BJ (cell line): ENCODE measurements at regions not wholly inside any gene's neighbourhood (a gene's known extent, or its start where the extent isn't known, plus 50 kb on each side); places are given as distances from the start of the nearest gene placed in this dataset.
"Not testable (repeated sequence)": the region's sequence is repeated elsewhere in the genome, so short reads cannot be mapped to it uniquely, and the experiment has no call there.

Experiments used
- CTCF ChIA-PET: fragments of 350-600 bp; formaldehyde crosslinking; extraction: SDS; loops from one replicate; lab custom pipeline; 2021; ENCODE audit warnings: antibody characterized with exemption, inconsistent platforms; lab: Yijun Ruan, JAX
- POLR2A ChIA-PET: fragments of 300-600 bp; sonication (Branson Sonifier 250); formaldehyde crosslinking; extraction: SDS; loops from one replicate; lab custom pipeline; 2021; ENCODE audit warnings: antibody characterized with exemption; lab: Charles Lee
- DNase-seq: peaks from one replicate; pipeline ENCODE4 v3.0.0-alpha.2; 2011; ENCODE audit warnings: low read depth
- H3K27me3 ChIP-seq: 2 replicates; pipeline ENCODE4 v1.6.0; 2011; ENCODE audit warnings: low read length; ENCODE audit not compliant: control insufficient read depth, insufficient read depth
- H3K36me3 ChIP-seq: 2 replicates; pipeline ENCODE4 v1.5.1; 2011; ENCODE audit warnings: low read length; ENCODE audit not compliant: control insufficient read depth, insufficient read depth
- H3K4me3 ChIP-seq: 2 replicates; pipeline ENCODE4 v1.5.1; 2011; ENCODE audit warnings: low read depth, mild to moderate bottlenecking, control low read depth, low read length
- TF ChIP-seq, protein P1 (sequence below): IDR thresholded peaks from 2 replicates; pipeline ENCODE4 v1.5.1; 2011; ENCODE audit warnings: low read depth, mild to moderate bottlenecking, control low read depth, inconsistent platforms, low read length, moderate library complexity; ENCODE audit not compliant: insufficient read depth

- no peaks in the 10 kb centered on the region for H3K36me3 ChIP-seq
- H3K4me3 ChIP-seq, result no peak overlapping the region
- no peaks in the 10 kb centered on the region for H3K27me3 ChIP-seq
- no peak for DNase-seq
- CTCF ChIA-PET, result interaction anchor here (0.5 kb wide), 1 partner anchor 18 kb away, joined by 3 read pairs; no protein-coding TSS in a partner anchor
- TF ChIP-seq, protein P1, sequence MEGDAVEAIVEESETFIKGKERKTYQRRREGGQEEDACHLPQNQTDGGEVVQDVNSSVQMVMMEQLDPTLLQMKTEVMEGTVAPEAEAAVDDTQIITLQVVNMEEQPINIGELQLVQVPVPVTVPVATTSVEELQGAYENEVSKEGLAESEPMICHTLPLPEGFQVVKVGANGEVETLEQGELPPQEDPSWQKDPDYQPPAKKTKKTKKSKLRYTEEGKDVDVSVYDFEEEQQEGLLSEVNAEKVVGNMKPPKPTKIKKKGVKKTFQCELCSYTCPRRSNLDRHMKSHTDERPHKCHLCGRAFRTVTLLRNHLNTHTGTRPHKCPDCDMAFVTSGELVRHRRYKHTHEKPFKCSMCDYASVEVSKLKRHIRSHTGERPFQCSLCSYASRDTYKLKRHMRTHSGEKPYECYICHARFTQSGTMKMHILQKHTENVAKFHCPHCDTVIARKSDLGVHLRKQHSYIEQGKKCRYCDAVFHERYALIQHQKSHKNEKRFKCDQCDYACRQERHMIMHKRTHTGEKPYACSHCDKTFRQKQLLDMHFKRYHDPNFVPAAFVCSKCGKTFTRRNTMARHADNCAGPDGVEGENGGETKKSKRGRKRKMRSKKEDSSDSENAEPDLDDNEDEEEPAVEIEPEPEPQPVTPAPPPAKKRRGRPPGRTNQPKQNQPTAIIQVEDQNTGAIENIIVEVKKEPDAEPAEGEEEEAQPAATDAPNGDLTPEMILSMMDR, result no peak
- POLR2A ChIA-PET, result no interaction called here
Measured at GRCh38 chr9:74078647-74079046, 418.5 kb upstream of the RORB start.

DNA sequence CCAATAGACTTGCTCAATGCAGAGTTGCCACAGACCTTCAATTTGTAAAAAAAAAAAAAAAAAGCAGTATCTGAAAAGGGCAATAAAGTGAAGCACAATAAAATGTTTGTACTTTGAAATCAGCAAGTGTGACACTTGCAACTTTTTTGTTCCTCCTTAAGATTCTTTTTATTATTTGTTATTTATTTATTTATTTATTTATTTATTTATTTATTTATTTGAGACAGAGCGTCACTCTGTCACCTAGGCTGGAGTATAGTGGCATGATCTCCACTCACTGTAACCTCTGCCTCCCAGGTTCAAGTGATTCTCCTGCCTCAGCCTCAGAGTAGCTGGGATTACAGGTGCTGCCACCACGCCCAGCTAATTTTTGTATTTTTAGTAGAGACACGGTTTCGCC is 416.5 kb upstream of the RORB start:
- POLR2A ChIA-PET, H3K27me3 ChIP-seq, CTCF ChIA-PET, H3K36me3 ChIP-seq, DNase-seq, H3K4me3 ChIP-seq: not testable (repeated sequence)

GRCh38 chr9:74083681-74084433 is 413.3 kb upstream of the RORB start:
- Histone ChIP-seq H3K4me3 (no peak overlapping the region), H3K27me3 (no peaks in the 10 kb centered on the region), H3K36me3 (no peaks in the 10 kb centered on the region)
- POLR2A ChIA-PET, result no interaction called here
- no peak for DNase-seq
- CTCF ChIA-PET, result no interaction called here
- TF ChIP-seq, protein P1, result no peak

- H3K36me3 ChIP-seq, DNase-seq, H3K27me3 ChIP-seq, CTCF ChIA-PET, POLR2A ChIA-PET, H3K4me3 ChIP-seq: not testable (repeated sequence)
Measured at GRCh38 chr9:74085384-74086037, 411.6 kb upstream of the RORB start.

DNA sequence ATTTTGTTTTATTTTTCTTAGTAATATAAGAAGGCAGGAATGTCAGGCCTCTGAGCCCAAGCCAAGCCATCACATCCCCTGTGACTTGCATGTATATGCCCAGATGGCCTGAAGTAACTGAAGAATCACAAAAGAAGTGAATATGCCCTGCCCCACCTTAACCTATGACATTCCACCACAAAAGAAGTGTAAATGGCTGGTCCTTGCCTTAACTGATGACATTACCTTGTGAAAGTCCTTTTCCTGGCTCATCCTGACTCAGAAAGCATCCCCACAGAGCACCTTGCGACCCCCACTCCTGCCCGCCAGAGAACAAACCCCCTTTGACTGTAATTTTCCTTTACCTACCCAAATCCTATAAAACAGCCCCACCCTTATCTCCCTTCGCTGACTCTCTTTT is 406.2 kb upstream of the RORB start:
- H3K4me3 ChIP-seq, H3K36me3 ChIP-seq, POLR2A ChIA-PET, H3K27me3 ChIP-seq, CTCF ChIA-PET, DNase-seq: not testable (repeated sequence)

- no peaks in the 10 kb centered on the region for H3K36me3 ChIP-seq
- CTCF ChIA-PET, result no interaction called here
- no peak for DNase-seq
- TF ChIP-seq, protein P1, result no peak
- POLR2A ChIA-PET, result no interaction called here
- no peaks in the 10 kb centered on the region for H3K27me3 ChIP-seq
- no peak overlapping the region for H3K4me3 ChIP-seq
Measured at GRCh38 chr9:74092491-74092834, 404.7 kb upstream of the RORB start.

DNA sequence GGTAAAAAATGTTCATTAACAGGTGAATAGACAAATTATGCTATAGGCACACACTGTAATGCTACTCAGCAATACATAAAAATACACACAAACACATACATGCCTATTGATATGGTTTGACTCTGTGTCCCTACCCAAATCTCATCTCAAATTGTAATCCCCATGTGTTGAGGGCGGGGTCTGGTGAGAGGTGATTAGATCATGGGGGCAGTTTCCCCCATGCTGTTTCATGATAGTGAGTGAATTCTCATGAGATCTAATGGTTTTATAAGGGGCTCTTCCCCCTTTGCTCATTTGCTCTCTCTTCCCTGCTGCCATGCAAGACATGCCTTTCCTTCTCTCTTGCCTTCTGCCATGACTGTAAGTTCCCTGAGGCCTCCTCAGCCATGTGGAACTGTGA is 403.1 kb upstream of the RORB start:
- CTCF ChIA-PET, H3K36me3 ChIP-seq, H3K4me3 ChIP-seq, POLR2A ChIA-PET, H3K27me3 ChIP-seq, DNase-seq: not testable (repeated sequence)
